ENCODE measurements at regions not wholly inside any gene's neighbourhood (a gene's known extent, or its start where the extent isn't known, plus 50 kb on each side); places are given as distances from the start of the nearest gene placed in this dataset.

DNA sequence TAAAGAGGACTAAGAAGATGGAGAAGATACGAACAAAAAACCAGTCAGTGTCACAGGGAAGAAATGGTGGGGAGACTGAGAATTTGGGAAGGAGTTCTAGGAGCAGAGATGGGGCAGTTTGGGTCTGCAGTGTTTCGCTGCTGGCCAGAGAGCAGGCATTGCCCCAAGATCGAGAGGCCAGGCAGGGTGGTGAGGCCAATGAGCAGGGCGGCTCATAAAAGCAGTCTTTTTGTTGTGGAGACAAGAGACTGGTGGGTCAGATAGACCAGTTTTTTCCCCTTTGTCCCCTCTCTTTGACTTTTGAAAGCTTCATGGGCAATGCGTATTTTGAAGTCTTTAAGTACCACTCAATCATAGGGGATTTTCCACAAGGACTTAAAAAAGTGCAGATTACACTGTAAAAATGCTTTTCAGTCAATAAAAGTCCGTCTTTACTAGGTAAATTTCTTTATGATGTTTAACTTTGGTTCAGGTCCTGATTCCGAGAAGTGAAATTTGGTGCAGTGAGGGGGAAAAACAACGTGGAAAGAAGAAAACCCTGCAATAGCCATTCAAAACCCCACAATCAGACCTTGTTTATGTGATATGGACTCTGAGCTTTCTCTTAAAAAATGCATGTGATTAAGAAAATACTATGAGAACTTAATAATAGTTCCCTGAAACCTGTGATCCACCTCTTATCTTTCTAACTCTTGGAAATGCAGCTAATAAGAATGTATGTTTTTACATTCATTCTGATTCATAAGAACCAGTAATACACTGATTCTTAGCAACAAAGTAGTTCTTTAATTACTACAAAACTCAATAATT lies 338.9 kb downstream of the KLF5 start:
- TF ChIP-seq EZH2 (IDR thresholded peaks at IDR 0.05), result no peak
- TF ChIP-seq FOXP2 (optimal IDR thresholded peaks at IDR 0.05; ENCODE audit: control extremely low read depth, extremely low read length, insufficient read depth), result no peak

Measured in SK-N-MC (cell line).